ENCODE measurements at regions not wholly inside any gene's neighbourhood (a gene's known extent, or its start where the extent isn't known, plus 50 kb on each side); places are given as distances from the start of the nearest gene placed in this dataset.
"Not testable (repeated sequence)": the region's sequence is repeated elsewhere in the genome, so short reads cannot be mapped to it uniquely, and the experiment has no call there.

- DNase-seq, result no peak
Observed at GRCh38 chr15:39499042-39499441, 81.8 kb upstream of the THBS1 start.

DNA sequence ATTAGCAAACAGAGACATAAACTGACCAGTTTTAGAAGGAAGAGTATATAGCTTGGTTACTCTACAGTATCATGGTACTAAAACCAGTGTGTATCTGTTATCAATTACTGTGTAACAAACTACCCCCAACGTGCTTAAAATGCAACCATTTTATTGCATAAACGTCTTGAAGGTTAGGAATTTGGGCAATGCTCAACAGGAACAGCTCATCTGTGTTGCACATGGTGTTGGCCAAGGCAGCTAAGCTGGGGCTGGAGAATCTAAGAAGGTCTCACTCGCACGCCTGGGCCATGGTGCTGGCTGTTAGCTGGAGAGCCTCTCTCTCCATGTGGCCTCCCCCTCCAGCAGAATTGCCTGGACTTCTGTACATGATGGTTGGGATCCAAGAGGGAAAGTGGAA, 81.2 kb upstream of the THBS1 start:
- no peak for DNase-seq

DNA sequence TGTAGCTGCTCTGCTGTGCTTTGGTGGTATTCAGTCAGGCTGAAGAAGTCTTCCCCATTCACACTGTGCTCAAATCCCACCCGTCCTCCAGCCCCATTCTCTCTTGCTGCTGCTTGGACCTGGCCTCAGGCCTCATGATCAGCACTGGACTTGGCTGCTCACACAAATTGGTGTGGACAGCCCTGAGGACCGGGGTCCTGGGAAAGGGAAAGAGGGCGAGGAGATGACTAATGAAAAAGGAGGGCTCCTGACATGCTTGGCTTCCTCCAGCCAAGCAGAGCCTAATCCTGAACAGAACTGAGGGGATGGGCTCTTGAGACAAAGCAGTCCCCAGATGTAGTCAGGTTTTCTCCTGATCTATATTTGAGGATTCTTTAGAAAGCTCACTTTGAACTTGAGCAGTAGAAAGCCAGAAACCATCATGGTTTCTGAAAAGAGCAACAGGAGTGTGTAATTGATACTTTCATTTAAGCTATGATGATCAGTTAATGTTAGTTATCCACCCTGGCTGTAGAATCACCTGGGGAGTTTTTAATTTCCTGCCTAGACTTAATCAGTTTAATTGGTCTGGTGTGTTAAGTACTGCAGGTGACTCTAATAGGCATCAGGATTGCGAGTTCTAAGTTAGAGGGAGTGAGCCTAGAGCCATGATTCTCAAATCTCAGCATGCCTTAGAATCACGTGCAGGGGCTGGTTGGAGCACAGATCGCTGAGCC, 79.4 kb upstream of the THBS1 start:
- DNase-seq, result no peak

DNA sequence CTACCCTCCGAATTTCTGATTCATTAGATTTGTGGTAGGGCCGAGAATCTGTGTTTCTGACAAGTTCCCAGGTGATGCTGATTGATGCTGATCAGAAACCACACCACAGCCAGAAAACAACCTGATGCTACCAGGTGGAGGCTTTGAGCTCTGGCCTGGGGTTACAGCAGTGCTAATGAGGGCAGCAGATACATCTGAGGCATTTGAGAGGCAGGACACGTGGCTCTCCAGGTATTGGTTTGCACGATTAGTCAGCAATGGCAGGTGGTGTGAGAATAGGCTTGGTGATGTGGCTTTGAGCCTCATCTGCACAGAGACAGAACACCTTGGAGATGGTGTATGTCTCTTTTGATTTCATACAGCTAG, 78.8 kb upstream of the THBS1 start:
- DNase-seq, result no peak

GRCh38 chr15:39502611-39503195, 78.2 kb upstream of the THBS1 start:
- DNase-seq, result no peak

- no peak for DNase-seq
Observed at GRCh38 chr15:39503526-39503925, 77.4 kb upstream of the THBS1 start.

GRCh38 chr15:39504808-39505207, 76.1 kb upstream of the THBS1 start:
- DNase-seq, result no peak

GRCh38 chr15:39506146-39506545, 74.7 kb upstream of the THBS1 start:
- no peak for DNase-seq

GRCh38 chr15:39508536-39508935, 72.3 kb upstream of the THBS1 start:
- DNase-seq, result no peak

- no peak for DNase-seq
Observed at GRCh38 chr15:39510001-39510701, 70.7 kb upstream of the THBS1 start.

GRCh38 chr15:39511000-39511915, 69.6 kb upstream of the THBS1 start:
- DNase-seq, result no peak

DNA sequence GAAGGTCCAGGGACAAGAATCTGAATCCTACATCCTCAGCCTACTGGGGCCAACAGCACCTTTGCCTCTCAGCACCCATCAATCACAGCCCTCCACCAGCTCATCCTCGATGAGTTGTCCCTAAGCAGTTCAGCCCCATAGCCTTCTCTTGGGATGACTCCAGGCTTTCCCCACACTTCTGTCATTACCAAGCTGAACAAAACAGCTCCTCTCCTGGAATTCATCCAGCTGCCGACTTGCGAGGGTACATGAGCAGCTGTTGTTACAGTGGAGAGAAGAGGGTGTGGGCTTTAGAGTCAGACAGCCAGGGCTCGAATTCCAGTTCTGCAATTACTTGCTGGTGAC, 69.0 kb upstream of the THBS1 start:
- DNase-seq, result no peak

GRCh38 chr15:39512643-39513042, 68.2 kb upstream of the THBS1 start:
- no peak for DNase-seq

DNA sequence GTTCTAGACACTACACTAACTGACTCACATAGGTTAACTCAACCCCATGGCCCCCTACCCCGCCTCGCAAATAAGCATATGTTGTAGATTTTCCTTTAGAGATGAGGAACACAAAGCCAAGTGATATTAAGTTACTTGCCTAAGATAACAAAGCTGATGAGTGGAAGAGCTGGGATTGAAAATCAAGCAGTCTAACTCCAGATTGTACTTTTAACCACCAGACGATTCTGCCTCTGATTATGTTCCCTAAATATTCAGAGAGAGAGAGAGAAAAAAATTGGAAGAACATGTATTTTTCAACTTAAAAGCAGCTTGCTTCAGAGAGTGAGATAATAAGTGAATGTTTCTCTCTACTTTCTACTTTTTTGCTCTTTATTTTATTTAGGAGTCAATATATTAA, 66.9 kb upstream of the THBS1 start:
- DNase-seq, result no peak

- DNase-seq, result no peak
Observed at GRCh38 chr15:39514933-39515332, 65.9 kb upstream of the THBS1 start.

DNA sequence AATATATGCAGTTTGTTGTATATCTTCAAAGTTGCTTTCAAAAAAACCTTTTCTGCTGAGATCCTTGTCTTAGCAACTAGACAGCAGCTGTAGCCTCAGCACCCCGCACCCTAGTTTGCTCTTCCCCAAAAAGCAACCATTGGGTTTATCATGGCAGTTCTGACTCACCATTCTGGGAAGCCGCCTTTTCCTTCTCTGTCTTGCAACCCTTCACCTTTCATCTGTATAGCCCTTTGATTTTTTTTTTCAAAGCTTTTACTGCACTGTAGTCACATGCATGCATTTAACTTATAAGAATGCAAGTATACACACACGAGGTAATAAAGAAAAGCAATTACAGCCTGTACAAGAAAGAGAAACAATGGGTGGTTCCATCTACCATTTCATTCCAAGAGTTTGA, 65.1 kb upstream of the THBS1 start:
- DNase-seq, result no peak

GRCh38 chr15:39517122-39517855, 63.6 kb upstream of the THBS1 start:
- DNase-seq, result no peak

- not testable (repeated sequence) for DNase-seq
Observed at GRCh38 chr15:39523968-39524367, 56.9 kb upstream of the THBS1 start.

- no peak for DNase-seq
Observed at GRCh38 chr15:39529457-39529856, 51.4 kb upstream of the THBS1 start.

- no peak for DNase-seq
Observed at GRCh38 chr15:39530480-39531342, 50.2 kb upstream of the THBS1 start.

Data from SIG-M5 (cell line).